ENCODE measurements at regions not wholly inside any gene's neighbourhood (a gene's known extent, or its start where the extent isn't known, plus 50 kb on each side); places are given as distances from the start of the nearest gene placed in this dataset.

- DNase-seq, result peak; percentile 38
Measured at GRCh38 chr9:81848472-81848871, 79.8 kb upstream of the SPATA31D4 start.

GRCh38 chr9:81849631-81850259 lies 78.5 kb upstream of the SPATA31D4 start:
- no peak for DNase-seq

GRCh38 chr9:81850724-81851123 lies 77.5 kb upstream of the SPATA31D4 start:
- no peak for DNase-seq

- no peak for DNase-seq
Measured at GRCh38 chr9:81851340-81851739, 76.9 kb upstream of the SPATA31D4 start.

GRCh38 chr9:81852820-81853219 lies 75.4 kb upstream of the SPATA31D4 start:
- no peak for DNase-seq

- peak; percentile 61 for DNase-seq
Measured at GRCh38 chr9:81855538-81855937, 72.7 kb upstream of the SPATA31D4 start.

- no peak for DNase-seq
Measured at GRCh38 chr9:81858657-81859430, 69.4 kb upstream of the SPATA31D4 start.

GRCh38 chr9:81860581-81860980 lies 67.6 kb upstream of the SPATA31D4 start:
- no peak for DNase-seq

GRCh38 chr9:81861644-81862043 lies 66.6 kb upstream of the SPATA31D4 start:
- DNase-seq, result peak; percentile 78

- DNase-seq, result no peak
Measured at GRCh38 chr9:81868145-81868544, 60.1 kb upstream of the SPATA31D4 start.

- DNase-seq, result peak; percentile 84
Measured at GRCh38 chr9:81871695-81872094, 56.5 kb upstream of the SPATA31D4 start.

- no peak for DNase-seq
Measured at GRCh38 chr9:81874250-81874649, 54.0 kb upstream of the SPATA31D4 start.

- DNase-seq, result peak; percentile 51
Measured at GRCh38 chr9:81874931-81875330, 53.3 kb upstream of the SPATA31D4 start.

- no peak for DNase-seq
Measured at GRCh38 chr9:81877047-81877446, 51.2 kb upstream of the SPATA31D4 start.

Data from fibroblast of skin of abdomen (primary cell).